CD4-positive, alpha-beta memory T cell (primary cell): ENCODE measurements at regions not wholly inside any gene's neighbourhood (a gene's known extent, or its start where the extent isn't known, plus 50 kb on each side); places are given as distances from the start of the nearest gene placed in this dataset.

Source experiments
- CTCF ChIA-PET: fragments of 350-600 bp; sonication (Branson Sonifier 250); formaldehyde crosslinking; loops from one replicate; lab custom pipeline; 2021; ENCODE audit warnings: inconsistent platforms; ENCODE audit not compliant: partially characterized antibody; lab: Charles Lee
- POLR2A ChIA-PET: fragments of 350-600 bp; sonication (Branson Sonifier 250); formaldehyde crosslinking; loops from one replicate; lab custom pipeline; 2021; ENCODE audit not compliant: partially characterized antibody; lab: Charles Lee
- DNase-seq, 5 donors: peaks; one replicate each; pipeline versions ENCODE4 v3.0.0 to v3.0.0-alpha.2; 2020 to 2022; ENCODE audit warnings: mixed read lengths in 1 of 5
- H3K27ac ChIP-seq: one replicate; pipeline ENCODE4 v1.7.0; 2013; ENCODE audit warnings: low read depth, low read length
- H3K27me3 ChIP-seq: 2 replicates; pipeline ENCODE4 v1.7.0; 2013; ENCODE audit warnings: mild to moderate bottlenecking, low read length, moderate library complexity; ENCODE audit not compliant: insufficient read depth
- H3K36me3 ChIP-seq: 2 replicates; pipeline ENCODE4 v1.7.0; 2013; ENCODE audit warnings: mild to moderate bottlenecking, low read length, moderate library complexity; ENCODE audit not compliant: insufficient read depth
- H3K4me1 ChIP-seq: 2 replicates; pipeline ENCODE4 v1.7.0; 2013; ENCODE audit warnings: mild to moderate bottlenecking, low read length, moderate library complexity; ENCODE audit not compliant: insufficient read depth
- H3K4me3 ChIP-seq, 2 donors: one replicate each; pipeline ENCODE4 v1.7.0; 2013; ENCODE audit warnings: low read length in 2 of 2, mild to moderate bottlenecking in 1 of 2
- H3K9me3 ChIP-seq, 2 donors: one replicate each; pipeline ENCODE4 v1.7.0; 2013; ENCODE audit warnings: low read length in 2 of 2, control low read depth in 1 of 2; ENCODE audit not compliant: control insufficient read depth in 1 of 2
- H3K27ac Mint-ChIP-seq, 7 donors: one replicate each; pipeline ENCODE4 v1.8.0; 2020 to 2021; ENCODE audit warnings: mixed read lengths in 7 of 7, mild to moderate bottlenecking in 6 of 7, inconsistent platforms in 3 of 7, moderate library complexity in 3 of 7
- H3K27me3 Mint-ChIP-seq, 2 donors: one replicate each; pipeline ENCODE4 v1.8.0; 2020 to 2021; ENCODE audit warnings: mixed read lengths in 2 of 2
- H3K36me3 Mint-ChIP-seq, 2 donors: one replicate each; pipeline ENCODE4 v1.8.0; 2020 to 2021; ENCODE audit warnings: mixed read lengths in 2 of 2, inconsistent platforms in 1 of 2, mild to moderate bottlenecking in 1 of 2
- H3K4me1 Mint-ChIP-seq, 4 donors: one replicate each; pipeline ENCODE4 v1.8.0; 2020 to 2021; ENCODE audit warnings: mixed read lengths in 4 of 4, mild to moderate bottlenecking in 1 of 4
- H3K4me3 Mint-ChIP-seq, 8 donors: one replicate each; pipeline ENCODE4 v1.8.0; 2020 to 2021; ENCODE audit warnings: mixed read lengths in 8 of 8, mild to moderate bottlenecking in 7 of 8, moderate library complexity in 6 of 8, inconsistent platforms in 3 of 8
- H3K9me3 Mint-ChIP-seq, 8 donors: one replicate each; pipeline ENCODE4 v1.8.0; 2020 to 2021; ENCODE audit warnings: mixed read lengths in 8 of 8, mild to moderate bottlenecking in 5 of 8, inconsistent platforms in 3 of 8, moderate library complexity in 1 of 8
- intact Hi-C: fragments of 100-400 bp; cut with micrococcal nuclease; formaldehyde crosslinking; loops from one replicate; pipeline ENCODE4 v1.15.1; 2023

GRCh38 chr12:84422340-84422739 is 490.3 kb downstream of the SLC6A15 start:
- Histone ChIP-seq H3K27ac (no peak overlapping the region), H3K36me3 (no peaks in the 10 kb centered on the region), H3K4me3 (no peak overlapping the region), H3K9me3 (no peaks in the 10 kb centered on the region), H3K27me3 (no peaks in the 10 kb centered on the region), H3K4me1 (no peaks in the 10 kb centered on the region)
- H3K9me3 Mint-ChIP-seq: no peaks in the 10 kb centered on the region
- POLR2A ChIA-PET: no interaction called here
- no peak overlapping the region for H3K27ac Mint-ChIP-seq
- H3K4me1 Mint-ChIP-seq: no peaks in the 10 kb centered on the region
- no peak for DNase-seq
- H3K4me3 Mint-ChIP-seq: no peak overlapping the region
- H3K27me3 Mint-ChIP-seq: no peaks in the 10 kb centered on the region
- intact Hi-C loops: no loop called here
- CTCF ChIA-PET: no interaction called here
- no peaks in the 10 kb centered on the region for H3K36me3 Mint-ChIP-seq

- H3K4me1 ChIP-seq: no peaks in the 10 kb centered on the region
- CTCF ChIA-PET: no interaction called here
- no peaks in the 10 kb centered on the region for H3K36me3 ChIP-seq
- H3K27me3 ChIP-seq: no peaks in the 10 kb centered on the region
- H3K36me3 Mint-ChIP-seq: no peaks in the 10 kb centered on the region
- H3K9me3 ChIP-seq: no peaks in the 10 kb centered on the region
- intact Hi-C loops: no loop called here
- POLR2A ChIA-PET: no interaction called here
- H3K27me3 Mint-ChIP-seq: no peaks in the 10 kb centered on the region
- H3K4me1 Mint-ChIP-seq: no peaks in the 10 kb centered on the region
- DNase-seq: no peak
- H3K4me3 Mint-ChIP-seq: no peak overlapping the region
- H3K27ac Mint-ChIP-seq: no peak overlapping the region
- H3K27ac ChIP-seq: no peak overlapping the region
- no peak overlapping the region for H3K4me3 ChIP-seq
- no peaks in the 10 kb centered on the region for H3K9me3 Mint-ChIP-seq
Observed at GRCh38 chr12:84421103-84421502, 491.5 kb downstream of the SLC6A15 start.

- intact Hi-C loops: no loop called here
- Mint-ChIP-seq H3K4me3 (no peak overlapping the region), H3K27ac (no peak overlapping the region), H3K4me1 (no peaks in the 10 kb centered on the region), H3K36me3 (no peaks in the 10 kb centered on the region), H3K9me3 (no peaks in the 10 kb centered on the region), H3K27me3 (no peaks in the 10 kb centered on the region)
- no peaks in the 10 kb centered on the region for H3K9me3 ChIP-seq
- POLR2A ChIA-PET: no interaction called here
- H3K36me3 ChIP-seq: no peaks in the 10 kb centered on the region
- no peaks in the 10 kb centered on the region for H3K4me1 ChIP-seq
- DNase-seq: no peak
- no peak overlapping the region for H3K27ac ChIP-seq
- no peaks in the 10 kb centered on the region for H3K27me3 ChIP-seq
- CTCF ChIA-PET: no interaction called here
- H3K4me3 ChIP-seq: no peak overlapping the region
Observed at GRCh38 chr12:84416626-84417025, 496.0 kb downstream of the SLC6A15 start.

- H3K27me3 Mint-ChIP-seq: no peaks in the 10 kb centered on the region
- intact Hi-C loops: no loop called here
- CTCF ChIA-PET: no interaction called here
Observed at GRCh38 chr12:84415946-84416345, 496.7 kb downstream of the SLC6A15 start.

GRCh38 chr12:84413656-84414055 is 498.9 kb downstream of the SLC6A15 start:
- intact Hi-C loops: no loop called here
- H3K4me3 Mint-ChIP-seq: no peak overlapping the region
- H3K4me3 ChIP-seq: no peak overlapping the region
- H3K27me3 ChIP-seq: no peaks in the 10 kb centered on the region
- H3K36me3 ChIP-seq: no peaks in the 10 kb centered on the region
- no peak overlapping the region for H3K27ac ChIP-seq
- no peaks in the 10 kb centered on the region for H3K4me1 ChIP-seq
- DNase-seq: no peak
- no peak overlapping the region for H3K27ac Mint-ChIP-seq
- CTCF ChIA-PET: no interaction called here
- no peaks in the 10 kb centered on the region for H3K4me1 Mint-ChIP-seq
- H3K36me3 Mint-ChIP-seq: no peaks in the 10 kb centered on the region
- POLR2A ChIA-PET: no interaction called here
- H3K9me3 Mint-ChIP-seq: peaks cover 0 to 2% (median 0%) of the 10 kb centered on the region in 8 donors
- H3K27me3 Mint-ChIP-seq: no peaks in the 10 kb centered on the region
- H3K9me3 ChIP-seq: no peaks in the 10 kb centered on the region

More at GRCh38 chr12:84415946-84416345, 496.7 kb downstream of the SLC6A15 start:
- DNase-seq: no peak
- Mint-ChIP-seq H3K27ac (no peak overlapping the region), H3K4me1 (no peaks in the 10 kb centered on the region), H3K36me3 (no peaks in the 10 kb centered on the region), H3K9me3 (peaks cover 0 to 2% (median 0%) of the 10 kb centered on the region in 8 donors), H3K4me3 (no peak overlapping the region)
- Histone ChIP-seq H3K36me3 (no peaks in the 10 kb centered on the region), H3K27me3 (no peaks in the 10 kb centered on the region), H3K4me3 (no peak overlapping the region), H3K9me3 (no peaks in the 10 kb centered on the region), H3K27ac (no peak overlapping the region), H3K4me1 (no peaks in the 10 kb centered on the region)
- POLR2A ChIA-PET: no interaction called here

GRCh38 chr12:84412226-84412625 is 500.4 kb downstream of the SLC6A15 start:
- POLR2A ChIA-PET: no interaction called here

GRCh38 chr12:84411031-84411430 is 501.6 kb downstream of the SLC6A15 start:
- intact Hi-C loops: no loop called here
- no peaks in the 10 kb centered on the region for H3K36me3 ChIP-seq
- Mint-ChIP-seq H3K27me3 (no peaks in the 10 kb centered on the region), H3K27ac (no peak overlapping the region), H3K4me3 (no peak overlapping the region), H3K9me3 (peaks cover 0 to 4% (median 0%) of the 10 kb centered on the region in 8 donors), H3K4me1 (no peaks in the 10 kb centered on the region), H3K36me3 (no peaks in the 10 kb centered on the region)
- no peak overlapping the region for H3K4me3 ChIP-seq
- H3K4me1 ChIP-seq: no peaks in the 10 kb centered on the region
- no peak overlapping the region for H3K27ac ChIP-seq
- H3K27me3 ChIP-seq: no peaks in the 10 kb centered on the region
- no peaks in the 10 kb centered on the region for H3K9me3 ChIP-seq
- ChIA-PET CTCF (no interaction called here), POLR2A (no interaction called here)
- no peak for DNase-seq

More at GRCh38 chr12:84412226-84412625, 500.4 kb downstream of the SLC6A15 start:
- no peaks in the 10 kb centered on the region for H3K4me1 ChIP-seq
- Mint-ChIP-seq H3K27ac (no peak overlapping the region), H3K4me3 (no peak overlapping the region), H3K9me3 (peaks cover 0 to 2% (median 0%) of the 10 kb centered on the region in 8 donors), H3K27me3 (no peaks in the 10 kb centered on the region), H3K36me3 (no peaks in the 10 kb centered on the region), H3K4me1 (no peaks in the 10 kb centered on the region)
- no peaks in the 10 kb centered on the region for H3K27me3 ChIP-seq
- H3K9me3 ChIP-seq: no peaks in the 10 kb centered on the region
- H3K4me3 ChIP-seq: no peak overlapping the region
- CTCF ChIA-PET: no interaction called here
- H3K36me3 ChIP-seq: no peaks in the 10 kb centered on the region
- intact Hi-C loops: no loop called here
- no peak for DNase-seq
- H3K27ac ChIP-seq: no peak overlapping the region

- no peaks in the 10 kb centered on the region for H3K4me1 ChIP-seq
- DNase-seq: no peak
- H3K36me3 Mint-ChIP-seq: no peaks in the 10 kb centered on the region
- no peak overlapping the region for H3K27ac ChIP-seq
- no peak overlapping the region for H3K4me3 ChIP-seq
- ChIA-PET POLR2A (no interaction called here), CTCF (no interaction called here)
- H3K27ac Mint-ChIP-seq: no peak overlapping the region
- H3K9me3 Mint-ChIP-seq: peaks cover 0 to 6% (median 0%) of the 10 kb centered on the region in 8 donors
- H3K9me3 ChIP-seq: no peaks in the 10 kb centered on the region
- H3K27me3 ChIP-seq: no peaks in the 10 kb centered on the region
- H3K4me1 Mint-ChIP-seq: no peaks in the 10 kb centered on the region
- intact Hi-C loops: no loop called here
- H3K27me3 Mint-ChIP-seq: no peaks in the 10 kb centered on the region
- no peak overlapping the region for H3K4me3 Mint-ChIP-seq
- no peaks in the 10 kb centered on the region for H3K36me3 ChIP-seq
Observed at GRCh38 chr12:84408936-84409335, 503.7 kb downstream of the SLC6A15 start.
